NCI-H2196 treated with DMSO at 0.1 percent for 48 hours (cell line): ENCODE measurements at regions not wholly inside any gene's neighbourhood (a gene's known extent, or its start where the extent isn't known, plus 50 kb on each side); places are given as distances from the start of the nearest gene placed in this dataset.
"Not testable (repeated sequence)": the region's sequence is repeated elsewhere in the genome, so short reads cannot be mapped to it uniquely, and the experiment has no call there.

Experiments
- DNase-seq: peaks from one replicate; lab custom pipeline; 2025; ENCODE audit not compliant: unreplicated experiment; lab: John Stamatoyannopoulos, UW

GRCh38 chr1:157328120-157328519 lies 189.9 kb upstream of the ETV3 start:
- DNase-seq, result not testable (repeated sequence)

DNA sequence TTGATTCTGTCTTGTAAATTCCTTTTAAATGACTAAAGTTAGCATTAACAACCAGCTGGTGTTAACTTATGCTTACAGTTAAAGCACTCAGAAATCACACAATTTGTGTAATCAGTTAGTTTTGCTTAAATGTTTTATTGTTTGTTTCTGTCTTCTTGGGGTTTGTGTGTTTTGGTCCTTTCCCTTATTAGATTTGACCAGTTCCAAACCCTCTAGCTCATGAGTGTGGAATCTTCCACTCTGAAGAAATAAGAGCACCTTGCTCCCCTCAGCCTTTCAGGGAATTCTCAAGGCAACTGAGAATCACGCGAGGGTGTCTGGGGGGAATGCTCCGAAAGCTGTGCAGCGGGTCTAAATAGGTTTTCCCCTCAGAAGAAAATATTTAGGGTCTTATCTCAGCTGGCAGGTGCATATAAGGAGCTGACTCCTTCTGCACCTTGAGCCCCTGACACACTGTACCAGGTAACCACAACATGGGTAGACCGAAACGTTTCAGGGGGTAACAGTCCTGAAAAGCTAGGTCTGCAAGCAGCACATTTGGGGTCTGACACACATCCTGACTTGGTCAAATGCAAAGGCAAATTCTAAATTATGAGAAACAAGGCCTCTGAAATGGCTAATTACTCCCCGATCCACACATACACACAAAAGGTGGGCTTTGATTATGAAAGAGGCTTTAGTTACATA lies 188.1 kb upstream of the ETV3 start:
- DNase-seq, result no peak

- no peak for DNase-seq
Observed at GRCh38 chr1:157325220-157325619, 187.0 kb upstream of the ETV3 start.

- DNase-seq, result not testable (repeated sequence)
Observed at GRCh38 chr1:157321972-157322371, 183.8 kb upstream of the ETV3 start.

- DNase-seq, result no peak
Observed at GRCh38 chr1:157319567-157319966, 181.4 kb upstream of the ETV3 start.

GRCh38 chr1:157317229-157317628 lies 179.0 kb upstream of the ETV3 start:
- DNase-seq, result not testable (repeated sequence)

DNA sequence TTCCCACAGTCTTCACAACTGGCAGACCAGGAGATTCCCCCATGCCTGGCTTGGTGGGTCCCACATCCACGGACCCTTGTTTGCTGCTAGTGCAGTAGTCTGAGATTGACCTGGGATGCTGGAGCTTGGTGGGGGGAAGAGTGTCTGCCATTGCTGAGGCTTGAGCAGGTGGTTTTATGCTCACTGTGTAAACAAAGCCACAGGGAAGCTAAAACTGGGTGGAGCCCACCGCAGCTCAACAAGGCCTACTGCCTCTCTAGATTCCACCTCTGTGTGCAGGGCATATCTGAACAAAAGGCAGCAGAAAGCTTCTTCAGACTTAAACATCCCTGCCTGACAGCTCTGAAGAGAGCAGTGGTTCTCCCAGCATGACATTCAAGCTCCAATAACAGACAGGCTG lies 177.3 kb upstream of the ETV3 start:
- no peak for DNase-seq

DNA sequence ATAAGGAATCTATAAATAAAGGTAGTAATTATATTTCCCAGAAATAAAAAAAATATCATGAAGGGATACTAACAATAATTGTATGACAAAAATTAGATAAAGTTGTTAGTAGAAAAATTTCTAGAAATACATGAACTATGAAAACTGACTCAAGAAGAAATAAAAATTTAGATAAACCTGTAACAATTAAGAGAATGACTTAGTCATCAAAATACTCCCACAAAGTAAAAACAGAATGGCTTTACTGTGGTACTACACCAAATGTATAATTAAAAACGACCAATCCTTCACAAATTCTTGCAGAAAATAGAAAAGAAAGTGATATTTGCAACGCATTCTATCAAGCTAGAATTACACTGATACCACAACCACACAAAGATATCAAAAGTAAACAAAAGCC lies 176.2 kb upstream of the ETV3 start:
- DNase-seq, result no peak

GRCh38 chr1:157313240-157313807 lies 175.1 kb upstream of the ETV3 start:
- DNase-seq, result no peak

GRCh38 chr1:157312082-157312812 lies 174.1 kb upstream of the ETV3 start:
- DNase-seq, result no peak

GRCh38 chr1:157311730-157312081 lies 173.5 kb upstream of the ETV3 start:
- no peak for DNase-seq

GRCh38 chr1:157310805-157311729 lies 172.9 kb upstream of the ETV3 start:
- DNase-seq, result not testable (repeated sequence)

DNA sequence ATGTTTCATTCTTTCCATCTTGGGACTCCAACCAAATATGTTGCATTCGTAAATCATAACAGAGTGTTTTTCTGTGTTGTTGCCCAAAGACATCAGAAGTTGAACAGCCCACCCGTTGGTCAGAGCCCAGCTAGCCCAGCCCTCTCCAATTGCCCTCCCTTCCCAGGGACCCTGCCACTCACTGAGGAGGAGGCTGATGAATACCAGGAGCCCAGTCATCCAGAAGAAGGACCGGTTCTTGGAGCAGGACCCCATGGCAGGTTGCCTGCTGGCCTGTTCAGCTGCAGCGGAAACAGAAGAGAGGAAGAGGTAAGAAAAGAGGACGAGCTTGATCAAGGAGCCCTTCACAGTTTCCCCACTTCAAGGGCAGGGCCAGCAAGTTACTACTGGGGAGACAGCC lies 172.2 kb upstream of the ETV3 start:
- DNase-seq, result no peak

GRCh38 chr1:157307491-157307890 lies 169.3 kb upstream of the ETV3 start:
- no peak for DNase-seq

DNA sequence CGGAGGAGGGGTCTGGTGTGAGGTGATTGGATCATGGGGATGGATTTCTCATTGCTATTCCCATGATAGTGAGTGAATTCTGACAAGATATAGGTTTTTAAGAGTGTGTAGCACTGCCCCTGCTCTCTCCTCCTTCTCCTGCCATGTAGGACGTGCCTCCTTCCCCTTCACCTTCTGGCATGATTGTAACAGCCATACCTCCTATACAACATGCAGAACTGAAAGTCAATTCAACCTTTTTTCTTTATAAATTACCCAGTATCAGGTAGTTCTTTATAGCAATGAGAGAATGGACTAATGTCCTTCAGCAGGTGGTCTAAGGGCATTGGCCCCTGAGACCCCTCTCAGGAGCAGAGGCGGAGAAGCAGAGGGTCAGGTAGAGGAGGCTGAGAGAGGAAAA lies 168.7 kb upstream of the ETV3 start:
- no peak for DNase-seq

DNA sequence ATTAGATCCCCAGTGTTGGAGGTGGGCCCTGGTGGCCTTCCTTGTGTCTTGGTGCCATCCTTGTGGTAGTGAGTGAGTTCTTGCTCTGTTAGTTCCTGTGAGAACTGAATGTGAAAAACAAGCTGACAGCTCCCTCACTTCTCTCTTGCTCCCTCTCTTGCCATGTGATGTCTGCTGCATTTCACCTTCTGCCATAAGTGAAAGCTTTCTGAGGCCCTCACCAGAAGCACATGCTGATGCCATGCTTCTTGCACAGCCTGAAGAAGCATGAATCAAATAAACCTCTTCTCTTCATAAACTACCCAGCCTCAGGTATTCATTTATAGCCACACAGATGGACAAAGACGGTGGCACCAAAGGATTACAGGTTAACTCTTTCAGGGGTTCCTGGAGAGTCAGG lies 166.1 kb upstream of the ETV3 start:
- DNase-seq, result no peak

DNA sequence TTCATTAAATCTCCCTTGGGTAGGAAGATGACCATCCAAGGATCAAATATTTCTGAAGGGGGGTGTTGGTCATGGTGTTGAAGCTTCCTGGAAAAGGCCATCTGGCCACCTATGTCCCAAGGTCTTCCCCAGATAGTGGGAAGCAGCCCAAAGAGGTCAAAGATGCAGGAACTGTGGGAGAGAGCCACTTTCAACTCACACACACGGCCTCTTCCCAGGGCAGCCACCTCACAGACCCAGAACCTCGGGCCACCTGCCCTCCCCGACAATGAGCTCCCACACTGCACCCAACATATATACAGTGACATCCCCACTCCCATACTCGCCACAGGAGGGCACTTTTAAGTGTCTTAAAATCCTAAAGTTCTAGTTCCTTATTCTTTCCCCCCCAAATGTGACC lies 164.5 kb upstream of the ETV3 start:
- DNase-seq, result no peak

- DNase-seq, result no peak
Observed at GRCh38 chr1:157302199-157302497, 164.0 kb upstream of the ETV3 start.

GRCh38 chr1:157301477-157302198 lies 163.4 kb upstream of the ETV3 start:
- no peak for DNase-seq

GRCh38 chr1:157294387-157295145 lies 156.4 kb upstream of the ETV3 start:
- not testable (repeated sequence) for DNase-seq
